CD1c-positive myeloid dendritic cell (primary cell): ENCODE measurements at regions not wholly inside any gene's neighbourhood (a gene's known extent, or its start where the extent isn't known, plus 50 kb on each side); places are given as distances from the start of the nearest gene placed in this dataset.
"Not testable (repeated sequence)": the region's sequence is repeated elsewhere in the genome, so short reads cannot be mapped to it uniquely, and the experiment has no call there.

ENCODE experiments used
- DNase-seq: peaks from one replicate; pipeline ENCODE4 v3.0.0-alpha.2; 2016; ENCODE audit errors: extremely low spot score

DNA sequence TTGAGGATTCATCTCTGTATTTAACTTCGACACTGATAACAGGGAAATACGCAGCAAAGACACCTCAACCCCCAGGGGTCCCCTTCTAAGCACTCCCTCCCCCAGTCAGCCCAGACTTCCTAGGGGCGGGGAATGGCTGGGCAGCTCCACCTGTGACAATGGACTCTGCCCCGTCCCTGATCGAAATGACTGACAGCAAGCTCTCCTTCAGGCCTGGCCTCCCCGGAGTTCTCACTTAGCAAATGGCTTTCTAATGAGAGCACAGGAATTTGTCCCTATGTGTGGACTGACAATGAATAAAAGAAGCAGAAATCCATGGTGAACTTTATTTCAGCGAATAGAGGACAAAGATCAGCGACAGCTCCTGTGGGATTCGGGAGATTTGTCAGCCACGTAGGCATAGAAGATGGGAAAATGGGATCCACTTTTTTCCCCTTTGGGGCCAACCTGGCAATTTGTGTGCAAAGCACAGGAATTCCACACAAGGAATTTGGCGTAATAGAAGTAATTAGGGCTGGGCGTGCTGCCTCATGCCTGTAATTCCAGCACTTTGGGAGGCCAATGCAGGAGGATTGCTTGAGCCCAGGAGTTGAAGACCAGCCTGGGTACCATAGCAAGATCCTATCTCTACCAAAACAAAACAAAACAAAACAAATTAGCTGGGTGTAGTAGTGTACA is 63.8 kb downstream of the TNFAIP2 start:
- DNase-seq, result no peak

DNA sequence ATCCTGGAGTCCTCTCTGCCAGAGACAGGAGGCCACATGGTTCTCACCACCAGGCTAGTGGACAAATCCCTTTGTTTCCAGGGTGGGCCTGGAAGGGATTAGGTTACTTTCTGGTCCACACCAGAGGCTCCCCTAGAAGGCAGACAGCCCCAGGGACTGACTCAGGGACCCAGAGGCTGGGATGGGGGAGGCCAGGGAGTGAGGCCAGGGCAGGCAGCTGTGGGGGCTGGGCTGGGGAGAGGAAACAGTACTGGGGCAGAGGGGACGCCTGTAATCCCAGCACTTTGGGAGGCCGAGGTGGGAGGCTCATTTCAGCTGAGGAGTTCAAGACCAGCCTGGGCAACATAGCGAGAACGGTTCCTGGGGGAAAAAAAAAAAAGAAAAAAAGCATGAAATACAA is 64.7 kb downstream of the TNFAIP2 start:
- no peak for DNase-seq

DNA sequence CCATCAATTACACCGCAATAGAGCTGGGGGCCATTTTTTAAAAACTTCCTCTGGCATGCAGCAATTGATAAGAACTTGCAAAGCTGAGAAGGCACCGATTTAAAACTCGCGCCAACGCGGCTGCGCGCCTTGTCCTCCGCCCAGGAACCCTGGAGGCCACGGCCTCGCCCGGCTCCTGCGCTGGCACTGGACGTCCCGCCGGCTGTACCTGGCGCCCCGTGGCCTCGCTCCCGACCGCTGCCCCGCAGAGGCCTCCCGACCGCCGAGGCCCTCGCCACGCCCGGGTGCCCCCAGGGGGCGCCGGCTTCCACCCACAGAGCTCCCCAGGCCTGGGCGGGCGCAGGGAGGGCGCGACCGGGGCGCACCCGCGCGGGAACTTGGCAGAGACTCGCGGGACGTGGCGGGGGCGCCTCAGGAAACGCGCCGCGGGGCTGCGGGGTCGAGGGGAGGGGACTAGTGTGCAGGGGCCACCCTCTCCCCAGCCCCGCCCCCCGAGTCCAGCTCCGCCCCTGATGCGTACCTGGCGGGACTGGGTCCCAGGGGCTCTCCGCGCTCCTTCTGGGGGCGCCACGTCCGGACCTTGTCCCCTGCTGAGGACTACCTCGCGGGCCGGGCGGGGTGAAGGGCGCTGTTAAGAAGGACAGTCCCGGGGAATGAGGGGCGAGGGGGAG is 65.7 kb downstream of the TNFAIP2 start:
- DNase-seq, result no peak

DNA sequence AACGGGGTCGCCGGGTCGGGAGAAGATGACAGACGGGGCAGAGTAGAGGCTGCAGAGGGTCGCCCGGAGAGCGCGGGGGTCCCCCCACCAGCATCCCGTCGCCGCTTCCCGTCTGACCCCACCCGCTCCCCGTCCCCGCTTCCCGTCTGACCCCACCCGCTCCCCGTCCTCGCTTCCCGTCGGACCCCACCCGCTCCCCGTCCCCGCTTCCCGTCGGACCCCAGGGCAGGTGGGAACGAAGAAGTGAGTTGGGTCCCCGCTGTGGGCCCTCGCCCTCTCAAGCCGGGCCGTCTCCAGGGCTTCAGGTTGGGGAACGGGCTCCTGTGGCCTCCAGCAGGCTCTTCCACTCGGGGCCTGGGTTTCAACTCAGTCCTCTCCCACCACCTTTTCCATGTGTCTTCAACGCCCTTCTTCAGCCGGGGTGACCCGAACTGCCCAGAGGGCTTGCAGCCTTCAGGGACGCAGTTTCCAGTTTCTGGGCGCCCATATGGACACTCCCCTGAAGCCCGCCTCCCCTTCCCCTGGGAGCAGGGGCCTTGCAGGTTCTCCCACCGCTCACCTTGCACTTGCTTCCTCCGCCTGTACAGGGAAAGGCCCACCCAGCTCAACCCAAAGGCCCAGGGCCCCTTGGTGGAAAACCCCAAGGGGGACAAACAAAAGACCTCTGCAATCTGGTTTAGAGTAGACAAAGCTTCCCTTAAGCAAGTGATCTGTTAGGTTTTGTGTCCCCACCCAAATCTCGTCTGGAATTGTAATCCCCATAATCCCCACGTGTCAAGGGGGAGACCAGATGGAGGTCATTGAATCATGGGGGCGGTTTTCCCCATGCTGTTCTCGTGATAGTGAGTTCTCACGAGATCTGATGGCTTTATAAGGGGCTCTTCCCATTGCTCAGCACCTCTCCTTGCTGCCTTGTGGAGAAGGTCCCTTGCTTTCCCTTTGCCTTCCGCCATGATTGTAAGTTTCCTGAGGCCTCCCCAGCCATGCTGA is 66.5 kb downstream of the TNFAIP2 start:
- no peak for DNase-seq

DNA sequence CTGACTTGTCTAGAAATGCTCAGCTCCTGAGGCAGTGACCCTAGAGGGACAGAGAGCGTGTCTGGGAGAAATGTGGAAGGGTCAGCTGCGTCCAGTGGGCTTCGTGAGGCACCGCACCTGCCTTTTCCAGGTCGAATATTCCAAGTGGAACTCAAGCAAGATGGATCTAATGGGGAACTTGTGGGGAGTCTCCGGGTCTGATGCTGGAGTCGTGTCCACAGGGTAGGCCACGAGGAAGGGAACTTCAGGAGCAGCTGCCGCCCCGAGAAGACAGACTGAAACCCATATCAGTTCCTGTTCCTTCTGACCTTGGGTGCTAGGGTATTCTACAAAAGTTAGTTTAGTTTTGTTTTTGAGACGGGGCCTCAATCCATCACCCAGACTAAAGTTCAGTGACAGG is 67.5 kb downstream of the TNFAIP2 start:
- peak; percentile 20 for DNase-seq

DNA sequence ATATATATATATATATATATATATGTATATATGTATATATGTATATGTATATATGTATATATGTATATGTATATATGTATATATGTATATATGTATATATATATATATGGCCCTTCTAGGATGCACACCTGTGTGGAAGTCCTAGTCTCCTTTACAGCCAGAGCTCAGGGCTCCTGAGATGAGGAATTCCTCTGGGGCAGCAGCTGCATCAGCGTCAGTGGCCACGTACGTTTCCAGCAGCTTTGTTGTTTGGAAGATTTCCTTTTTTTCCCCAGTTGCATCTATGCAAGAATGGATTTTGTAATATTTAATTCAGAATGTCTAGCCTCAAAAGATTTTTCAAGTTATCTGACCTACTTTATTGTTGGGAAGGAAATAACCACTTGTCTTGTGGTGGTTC is 68.6 kb downstream of the TNFAIP2 start:
- no peak for DNase-seq

DNA sequence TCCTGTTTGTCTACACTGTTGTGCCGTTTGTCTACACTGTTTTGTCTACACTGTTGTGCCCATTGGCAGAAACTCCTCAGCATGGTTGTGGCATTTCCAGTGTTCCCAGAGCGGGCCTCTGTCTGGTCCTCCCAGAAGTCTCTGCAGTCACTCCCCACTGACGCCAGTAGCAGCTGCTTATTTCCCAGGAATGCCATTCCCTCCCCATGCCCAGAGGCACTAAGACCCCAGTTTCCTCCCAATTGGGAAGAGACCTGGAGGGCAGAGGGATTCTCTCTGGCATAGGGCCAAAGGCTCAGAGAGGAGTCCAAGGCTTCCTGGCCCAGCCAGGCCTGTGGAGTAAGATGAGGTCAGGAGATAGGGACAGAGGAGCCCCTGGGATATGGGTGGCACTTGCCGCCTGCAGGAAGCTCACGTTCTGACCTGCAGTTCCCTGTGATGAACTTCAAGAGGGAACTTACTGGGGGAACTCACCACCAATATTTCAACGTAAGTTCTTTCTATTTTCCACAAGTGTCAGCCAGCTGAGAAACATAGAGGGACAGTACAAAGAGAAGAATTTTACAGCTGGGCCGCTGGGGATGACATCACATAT is 69.1 kb downstream of the TNFAIP2 start:
- no peak for DNase-seq

DNA sequence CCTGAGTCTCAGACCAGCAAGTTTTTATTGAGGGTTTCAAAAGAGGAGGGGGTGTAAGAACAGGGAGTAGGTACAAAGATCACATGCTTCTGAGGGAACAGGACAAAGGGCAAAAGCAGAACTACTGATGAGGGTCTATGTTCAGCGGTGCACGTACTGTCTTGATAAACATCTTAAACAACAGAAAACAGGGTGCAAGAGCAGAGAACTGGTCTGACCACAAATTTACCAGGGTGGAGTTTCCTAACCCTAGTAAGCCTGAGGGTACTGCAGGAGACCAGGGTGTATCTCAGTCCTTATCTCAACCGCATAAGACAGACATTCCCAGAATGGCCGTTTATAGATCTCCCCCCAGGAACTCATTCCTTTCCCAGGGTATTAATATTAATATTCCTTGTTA is 69.6 kb downstream of the TNFAIP2 start:
- not testable (repeated sequence) for DNase-seq

DNA sequence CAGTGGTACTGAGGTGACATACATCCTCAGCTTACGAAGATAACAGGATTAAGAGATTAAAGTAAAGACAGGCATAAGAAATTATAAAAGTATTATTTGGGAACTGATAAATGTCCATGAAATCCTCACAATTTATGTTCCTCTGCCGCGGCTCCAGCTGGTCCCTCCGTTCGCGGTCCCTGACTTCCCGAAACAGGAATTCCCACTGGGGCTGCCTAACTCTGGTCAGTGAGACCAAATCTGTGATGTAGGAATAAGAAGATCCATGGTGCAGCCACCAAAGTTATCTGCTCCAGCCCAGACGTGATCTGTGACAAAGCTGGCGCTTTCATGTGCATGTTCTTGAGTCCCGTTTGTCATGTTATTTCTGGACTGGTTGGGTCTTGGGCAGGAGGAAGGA is 70.2 kb downstream of the TNFAIP2 start:
- DNase-seq, result not testable (repeated sequence)

DNA sequence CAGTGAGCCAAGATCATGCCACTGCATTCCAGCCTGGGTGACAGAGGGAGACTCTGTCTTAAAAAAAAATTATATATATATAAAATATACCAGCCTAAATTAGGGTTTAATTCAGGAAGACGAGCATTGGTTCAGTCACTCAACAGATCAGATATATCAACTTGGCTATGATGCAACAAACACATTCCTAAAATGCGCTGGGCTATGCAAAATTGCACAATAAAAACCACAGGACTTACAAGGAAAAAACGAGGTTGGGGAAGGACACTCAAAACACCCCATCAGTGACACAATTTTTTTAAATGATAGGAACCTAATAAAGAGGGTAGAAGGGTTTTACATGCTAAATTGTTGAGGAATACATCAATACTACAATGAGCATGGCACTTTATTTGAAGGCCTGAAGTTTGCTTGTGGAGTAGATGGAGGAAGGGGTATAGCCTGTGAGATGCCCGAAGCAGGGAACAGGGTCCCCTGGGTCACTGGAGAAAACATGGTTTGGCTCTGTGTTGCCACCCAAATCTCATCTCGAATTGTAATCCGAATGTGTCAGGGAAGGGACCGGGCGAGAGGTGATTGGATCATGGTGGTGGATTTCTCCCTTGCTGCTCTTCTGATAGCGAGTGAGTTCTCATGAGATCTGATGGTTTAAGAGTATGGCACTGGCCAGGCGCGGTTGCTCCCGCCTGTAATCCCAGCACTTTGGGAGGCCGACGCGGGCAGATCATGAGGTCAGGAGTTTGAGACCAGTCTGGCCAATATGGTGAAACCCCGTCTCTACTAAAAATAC is 71.2 kb downstream of the TNFAIP2 start:
- DNase-seq, result peak; percentile 49

DNA sequence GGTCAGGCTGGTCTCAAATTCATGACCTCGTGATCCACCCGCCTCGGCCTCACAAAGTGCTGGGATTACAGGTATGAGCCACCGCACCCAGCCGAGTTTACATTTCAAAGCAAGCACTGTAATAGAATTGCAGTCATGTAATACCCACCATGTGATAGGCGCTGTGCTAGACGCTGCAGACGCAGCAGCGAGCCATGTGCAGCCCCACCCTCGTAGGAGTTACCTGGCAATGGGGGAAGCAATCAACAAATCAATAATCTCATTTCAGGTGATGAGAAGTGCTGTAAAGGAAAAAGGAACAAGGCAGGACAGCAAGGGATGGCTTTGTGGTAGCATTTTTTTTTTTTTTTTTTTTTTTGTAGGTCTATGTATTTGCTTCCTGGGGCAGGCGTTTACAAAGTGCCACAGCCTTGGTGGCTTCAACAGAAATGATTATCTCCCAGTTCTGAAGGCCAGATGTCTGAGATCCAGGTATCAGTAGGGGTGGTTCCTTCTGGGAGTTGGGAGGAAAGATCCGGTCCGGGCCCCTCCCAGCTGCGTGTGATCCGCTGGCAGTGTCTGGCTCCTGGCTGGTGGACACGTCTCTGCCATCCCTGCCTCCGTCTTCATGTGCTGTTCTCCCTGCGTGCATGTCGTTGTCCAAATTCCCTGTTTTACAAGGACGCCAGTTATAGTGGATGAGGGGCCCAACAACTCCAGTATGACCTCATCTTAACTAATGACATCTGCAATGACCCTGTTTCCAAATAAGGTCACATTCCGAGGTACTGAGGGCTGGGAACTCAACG is 72.8 kb downstream of the TNFAIP2 start:
- DNase-seq, result no peak

DNA sequence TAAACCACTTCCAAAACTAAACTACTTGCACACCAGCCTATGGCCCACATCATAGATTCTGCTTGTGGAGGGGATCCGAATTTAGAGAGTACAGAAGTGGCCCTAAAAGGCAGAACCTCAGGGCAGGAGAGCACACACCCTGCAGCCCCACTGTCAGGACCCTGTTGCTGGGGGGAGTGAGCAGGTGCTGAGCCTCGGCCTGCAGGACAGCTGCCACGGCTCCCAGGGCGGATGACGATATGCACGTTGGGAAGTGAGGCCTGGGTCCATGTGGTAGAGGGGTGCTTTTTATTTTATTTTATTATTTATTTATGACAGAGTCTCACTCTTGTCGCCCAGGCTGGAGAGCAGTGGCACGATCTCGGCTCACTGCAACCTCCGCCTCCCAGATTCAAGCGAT is 73.5 kb downstream of the TNFAIP2 start:
- DNase-seq, result no peak

DNA sequence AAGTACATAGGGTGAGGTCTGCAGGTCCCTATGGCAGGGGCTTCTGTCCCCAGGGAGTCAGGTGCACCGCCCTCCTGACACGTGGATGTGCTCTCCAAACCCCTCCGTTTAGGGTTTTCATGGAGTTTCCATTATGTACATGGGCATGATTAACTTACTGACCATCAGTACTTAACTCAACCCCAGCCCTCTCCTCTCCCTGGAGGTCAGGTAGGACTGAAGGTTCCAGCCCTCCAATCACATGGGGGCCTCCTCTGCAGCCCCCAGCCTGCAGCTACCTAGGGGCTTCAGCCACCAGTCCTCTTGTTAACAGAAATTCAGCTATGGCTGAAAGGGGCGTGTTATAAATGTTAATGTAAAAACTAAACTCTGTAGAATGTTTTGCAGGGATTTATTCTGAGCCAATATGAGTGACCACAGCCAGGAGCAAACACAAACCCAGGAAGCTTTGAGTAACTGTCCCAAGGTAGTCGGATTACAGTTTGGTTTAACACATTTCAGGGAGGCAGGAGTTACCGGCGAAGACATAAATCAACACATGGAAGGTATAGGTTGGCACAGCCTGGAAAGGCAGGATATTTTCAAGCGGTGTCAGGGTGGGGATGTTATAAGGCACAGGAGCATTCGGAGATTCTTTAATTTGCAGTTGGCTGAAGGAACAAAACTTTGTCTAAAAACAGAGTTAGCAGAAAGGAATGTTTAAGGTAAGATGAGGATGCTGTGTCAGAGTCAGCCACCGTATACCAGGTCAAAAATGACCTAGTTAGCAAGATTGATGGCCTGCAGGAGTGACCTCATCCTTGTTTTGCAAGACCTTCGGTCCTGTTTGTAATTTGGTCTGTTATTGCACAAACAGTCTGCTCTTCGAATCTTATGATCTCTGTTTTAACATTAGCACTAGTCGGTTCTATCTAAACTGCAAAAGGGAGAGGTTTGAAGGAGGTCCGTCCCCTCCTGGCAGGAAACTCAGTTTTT is 75.2 kb downstream of the TNFAIP2 start:
- DNase-seq, result peak; percentile 47

DNA sequence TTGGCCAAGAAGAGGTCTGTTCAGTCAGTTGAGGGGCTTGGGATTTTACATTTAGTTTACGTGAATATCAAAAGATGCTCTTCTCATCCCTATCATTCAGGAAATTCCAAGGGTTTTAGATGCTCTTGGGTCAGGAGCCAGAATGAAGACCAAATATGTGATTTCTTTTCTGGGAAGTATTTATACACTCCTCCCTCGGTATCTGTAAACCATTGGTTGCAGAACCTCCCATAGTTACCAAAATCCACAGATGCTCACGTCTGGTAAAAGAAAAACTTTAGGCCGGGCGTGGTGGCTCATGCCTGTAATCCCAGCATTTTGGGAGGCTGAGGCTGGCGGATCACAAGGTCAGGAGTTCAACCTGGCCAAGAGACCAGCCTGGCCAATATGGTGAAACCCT is 75.9 kb downstream of the TNFAIP2 start:
- DNase-seq, result no peak

DNA sequence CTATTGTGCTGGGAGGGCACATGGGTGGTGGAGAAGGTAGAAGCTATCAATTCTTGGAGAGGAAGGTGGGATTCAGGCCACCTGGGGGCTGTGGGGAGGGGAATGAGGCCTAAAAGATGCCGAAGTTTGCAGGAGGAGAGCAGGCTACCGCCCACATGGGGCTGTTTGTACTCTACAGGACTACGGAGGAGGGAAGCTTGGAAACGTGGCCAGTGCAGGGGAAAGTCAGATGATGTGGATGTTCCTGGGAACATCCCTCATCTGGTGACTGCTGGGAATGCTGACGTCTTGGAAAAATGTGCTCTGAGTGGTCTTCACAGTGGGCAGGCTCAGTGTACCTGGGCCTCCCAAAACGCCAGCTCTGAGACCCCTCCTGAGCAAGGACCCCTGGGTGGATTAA is 78.5 kb downstream of the TNFAIP2 start:
- no peak for DNase-seq

DNA sequence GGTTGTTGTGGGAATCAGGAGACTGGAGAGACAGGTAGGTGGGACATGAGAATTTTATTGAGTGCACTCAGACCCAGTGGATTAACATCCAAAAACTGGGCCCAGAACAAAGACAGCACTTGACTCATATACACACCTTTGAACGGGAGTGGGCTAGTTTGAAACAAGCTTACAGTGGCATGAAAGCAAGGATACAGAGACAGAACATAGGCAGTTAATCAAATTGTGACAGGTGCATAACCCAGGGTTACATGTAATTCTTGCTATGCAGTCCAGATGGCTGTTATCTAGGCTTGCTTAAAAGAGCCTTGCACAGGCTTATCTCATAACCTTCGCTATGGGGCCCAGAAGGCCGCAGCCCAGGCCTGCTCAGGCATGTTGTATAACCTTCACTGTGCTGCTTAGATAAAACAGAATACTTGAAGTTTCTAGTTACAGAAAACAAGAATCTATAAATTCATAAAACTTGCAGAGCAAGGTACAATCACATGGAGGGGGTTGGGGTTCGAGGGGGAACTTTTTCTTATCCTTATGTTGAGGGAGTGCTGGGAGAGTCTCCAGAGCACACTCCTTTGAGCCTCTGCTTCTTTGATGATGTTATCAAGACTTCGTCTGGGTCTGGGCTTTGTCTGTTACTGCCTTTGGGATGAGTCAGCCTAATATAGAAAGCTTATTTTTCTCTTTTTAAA is 81.7 kb downstream of the TNFAIP2 start:
- DNase-seq, result no peak

DNA sequence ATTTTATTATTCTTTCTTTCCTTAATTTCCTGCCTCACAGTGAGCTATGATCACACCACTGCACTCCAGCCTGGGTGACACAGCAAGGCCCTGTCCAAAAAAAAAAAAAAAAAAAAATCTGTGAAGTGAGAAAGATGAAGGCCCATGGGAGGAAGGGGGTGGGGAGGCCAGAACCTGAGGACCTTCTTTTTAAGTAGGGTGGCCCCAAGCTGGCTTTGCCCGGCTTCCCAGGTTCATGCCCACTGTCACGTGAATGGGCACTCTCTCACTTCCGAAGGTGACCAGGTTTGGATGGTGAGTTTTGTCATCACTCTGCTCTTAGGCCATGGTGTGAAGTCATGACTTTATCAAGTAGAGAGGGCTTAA is 82.3 kb downstream of the TNFAIP2 start:
- no peak for DNase-seq

DNA sequence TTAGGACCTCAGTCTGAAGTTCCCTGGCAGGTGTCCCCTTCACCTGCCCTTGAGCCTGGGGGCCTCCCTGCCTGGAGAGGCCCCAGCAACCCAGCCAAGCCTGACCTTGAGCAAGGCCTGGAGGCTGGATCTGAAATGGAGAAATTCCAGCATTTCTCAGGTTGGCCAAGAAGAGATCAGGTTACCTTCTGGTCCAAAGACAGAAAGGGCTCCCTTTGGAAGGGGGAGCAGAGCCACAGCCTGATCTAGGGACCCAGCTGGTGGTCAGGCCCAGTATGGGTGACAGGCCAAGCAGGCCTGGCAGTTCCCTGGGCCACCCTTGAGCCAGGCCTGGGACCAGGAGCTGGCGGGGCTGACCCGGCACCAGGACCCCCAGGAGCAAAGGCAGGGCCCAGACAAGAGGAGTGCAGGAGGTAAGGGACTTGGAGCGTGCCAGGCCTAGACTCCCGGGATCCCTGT is 82.8 kb downstream of the TNFAIP2 start:
- no peak for DNase-seq
